Activated CD4-positive, alpha-beta T cell treated with anti-CD3 and anti-CD28 coated beads for 48 hours (primary cell): ENCODE measurements at regions not wholly inside any gene's neighbourhood (a gene's known extent, or its start where the extent isn't known, plus 50 kb on each side); places are given as distances from the start of the nearest gene placed in this dataset.
"Not testable (repeated sequence)": the region's sequence is repeated elsewhere in the genome, so short reads cannot be mapped to it uniquely, and the experiment has no call there.

ENCODE experiments used
- DNase-seq: peaks from one replicate; pipeline ENCODE4 v3.0.0-alpha.2; 2020

GRCh38 chr2:225893151-225893550 lies 493.6 kb downstream of the NYAP2 start:
- no peak for DNase-seq

DNA sequence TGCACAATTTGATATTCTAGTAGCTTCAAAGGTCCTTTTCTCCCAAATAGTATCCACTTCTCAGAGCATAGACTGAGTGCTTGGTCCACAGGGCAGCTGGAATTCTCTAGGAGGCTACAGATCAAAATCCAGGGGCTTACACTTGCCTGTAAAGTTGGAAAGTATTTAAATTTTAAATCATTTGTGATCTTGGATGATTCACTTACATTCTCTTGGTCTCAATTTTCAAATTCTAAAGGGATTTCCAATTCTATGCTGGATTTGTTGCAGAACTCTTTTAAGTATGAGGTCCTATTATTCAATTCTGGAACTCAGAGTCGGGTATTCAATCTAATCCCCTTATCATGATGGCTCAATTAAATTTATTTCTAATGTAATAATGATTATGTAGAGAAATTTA lies 492.3 kb downstream of the NYAP2 start:
- no peak for DNase-seq

- no peak for DNase-seq
Measured at GRCh38 chr2:225891013-225891412, 491.5 kb downstream of the NYAP2 start.

- no peak for DNase-seq
Measured at GRCh38 chr2:225889452-225889851, 489.9 kb downstream of the NYAP2 start.

- DNase-seq = no peak
Measured at GRCh38 chr2:225867071-225867470, 467.6 kb downstream of the NYAP2 start.

- no peak for DNase-seq
Measured at GRCh38 chr2:225865468-225865867, 466.0 kb downstream of the NYAP2 start.

- DNase-seq = no peak
Measured at GRCh38 chr2:225864394-225864793, 464.9 kb downstream of the NYAP2 start.

GRCh38 chr2:225842939-225843338 lies 443.4 kb downstream of the NYAP2 start:
- no peak for DNase-seq

- DNase-seq = no peak
Measured at GRCh38 chr2:225841314-225841713, 441.8 kb downstream of the NYAP2 start.

DNA sequence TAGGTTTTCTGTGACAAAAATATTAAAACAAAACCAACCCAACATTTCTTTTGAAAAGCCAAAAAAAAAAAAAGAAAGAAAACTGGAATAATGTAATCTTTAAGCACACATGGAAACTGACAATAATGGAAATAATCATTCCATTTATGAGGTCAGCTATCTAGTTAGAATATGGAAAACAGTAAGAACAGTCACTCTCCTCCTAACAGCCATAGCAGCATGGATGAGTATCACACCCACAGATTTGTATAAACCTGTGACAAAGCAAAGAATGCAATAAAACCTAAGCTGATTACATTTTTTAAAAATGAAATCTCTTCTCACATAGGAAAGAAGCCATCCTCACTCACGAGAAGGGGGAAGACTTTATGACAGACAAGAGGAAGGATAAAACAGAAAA lies 437.8 kb downstream of the NYAP2 start:
- no peak for DNase-seq

DNA sequence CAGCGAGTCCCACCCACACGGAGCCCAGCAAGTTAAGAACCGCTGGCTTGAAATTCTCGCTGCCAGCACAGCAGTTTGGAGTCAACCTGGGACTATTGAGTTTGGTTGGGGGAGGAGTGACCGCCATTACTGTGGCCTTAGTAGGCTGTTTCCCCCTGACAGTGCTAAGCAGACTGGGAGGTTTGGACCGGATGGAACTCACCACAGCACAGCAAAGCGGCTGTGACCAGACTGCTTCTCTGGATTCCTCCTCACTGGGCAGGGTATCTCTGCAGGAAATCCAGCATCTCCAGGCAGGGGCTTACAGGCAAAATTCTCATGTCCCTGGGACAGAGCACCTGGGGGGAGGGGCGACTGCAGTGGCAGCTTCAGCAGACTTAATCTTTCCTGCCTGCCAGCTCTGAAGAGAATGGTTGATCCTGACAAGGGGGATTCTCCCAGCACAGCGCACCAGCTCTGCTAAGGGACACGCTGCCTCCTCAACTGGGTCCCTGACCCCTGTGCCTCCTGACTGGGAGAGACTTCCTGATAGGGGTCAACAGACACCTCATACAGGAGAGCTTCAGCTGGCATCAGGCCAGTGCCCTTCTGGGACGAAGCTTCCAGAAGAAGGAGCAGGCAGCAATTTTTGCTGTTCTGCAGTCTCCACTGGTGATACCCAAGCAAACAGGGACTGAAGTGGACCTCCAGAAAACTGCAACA lies 425.4 kb downstream of the NYAP2 start:
- DNase-seq = no peak

GRCh38 chr2:225821351-225821750 lies 421.8 kb downstream of the NYAP2 start:
- no peak for DNase-seq

GRCh38 chr2:225820826-225821225 lies 421.3 kb downstream of the NYAP2 start:
- DNase-seq = no peak

- no peak for DNase-seq
Measured at GRCh38 chr2:225814554-225814953, 415.0 kb downstream of the NYAP2 start.

GRCh38 chr2:225806105-225806504 lies 406.6 kb downstream of the NYAP2 start:
- DNase-seq = no peak

GRCh38 chr2:225802076-225802475 lies 402.6 kb downstream of the NYAP2 start:
- not testable (repeated sequence) for DNase-seq

DNA sequence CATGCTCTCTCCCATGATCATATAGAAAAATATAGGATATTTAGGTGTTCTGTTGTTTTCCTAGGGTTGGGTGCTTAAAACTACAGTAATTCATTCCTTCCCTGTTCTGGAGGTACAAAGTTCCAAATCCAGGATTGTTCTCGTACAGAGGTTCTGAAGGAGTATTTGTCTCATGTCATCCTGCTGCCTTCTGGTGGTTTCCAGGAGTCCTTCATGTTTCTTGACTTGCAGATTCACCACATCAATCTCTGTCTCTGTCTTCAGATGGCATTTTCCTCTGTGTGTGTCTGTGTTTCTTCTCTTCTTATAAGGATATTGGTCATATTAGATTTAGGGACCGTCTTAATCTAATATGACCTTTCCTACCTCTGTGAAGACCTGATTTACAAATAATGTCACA lies 397.9 kb downstream of the NYAP2 start:
- no peak for DNase-seq

- no peak for DNase-seq
Measured at GRCh38 chr2:225794652-225795400, 395.3 kb downstream of the NYAP2 start.

- DNase-seq = no peak
Measured at GRCh38 chr2:225793736-225794550, 394.4 kb downstream of the NYAP2 start.

GRCh38 chr2:225788571-225789094 lies 389.1 kb downstream of the NYAP2 start:
- no peak for DNase-seq

DNA sequence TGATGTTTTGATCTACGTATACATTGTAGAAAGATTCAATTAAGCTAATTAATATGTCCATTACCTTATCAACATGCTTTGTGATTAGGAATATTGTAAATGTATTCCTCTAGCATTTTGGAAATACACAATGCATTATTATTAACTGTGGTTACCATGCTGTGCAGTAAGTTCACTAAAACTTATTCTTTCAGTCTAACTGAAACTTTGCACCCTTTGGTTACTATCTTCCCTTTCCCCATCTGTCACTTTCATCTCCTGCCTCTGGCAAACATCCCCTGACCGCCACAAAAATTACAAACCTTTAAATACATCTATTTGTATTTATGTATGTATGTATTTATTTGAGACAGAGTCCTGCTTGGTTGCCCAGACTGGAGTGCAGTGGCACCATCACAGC lies 388.0 kb downstream of the NYAP2 start:
- no peak for DNase-seq

GRCh38 chr2:225781991-225782390 lies 382.5 kb downstream of the NYAP2 start:
- DNase-seq = no peak

- DNase-seq = no peak
Measured at GRCh38 chr2:225781145-225781544, 381.6 kb downstream of the NYAP2 start.
